Vagina (tissue), 2 donors: ENCODE measurements at regions not wholly inside any gene's neighbourhood (a gene's known extent, or its start where the extent isn't known, plus 50 kb on each side); places are given as distances from the start of the nearest gene placed in this dataset.

ENCODE experiments used
- CTCF ChIP-seq, 3 experiments: fragments of 450-650 bp in 2 of 3; fragments of 200-600 bp in 1 of 3; sonication (generic) in 1 of 3; IDR thresholded peaks; one replicate each; pipeline ENCODE4 v1.5.1; 2017 to 2019; ENCODE audit warnings: antibody characterized with exemption in 3 of 3, mild to moderate bottlenecking in 2 of 3, moderate library complexity in 2 of 3
- POLR2AphosphoS5 ChIP-seq, 2 donors: sonication (generic); formaldehyde crosslinking; IDR thresholded peaks; one replicate each; pipeline ENCODE4 v1.9.0; 2017; ENCODE audit warnings: antibody characterized with exemption in 2 of 2, mild to moderate bottlenecking in 2 of 2, low read depth in 1 of 2; ENCODE audit not compliant: insufficient read depth in 1 of 2

GRCh38 chr13:111948281-111948680 lies 118.7 kb upstream of the SOX1 start:
- TF ChIP-seq CTCF (IDR thresholded peaks at IDR 0.05): no peak
- no peak for TF ChIP-seq POLR2AphosphoS5 (IDR thresholded peaks at IDR 0.05; ENCODE audit: insufficient read depth in 1 of 2, low read depth in 1 of 2)
